Activated CD4-positive, alpha-beta memory T cell treated with anti-CD3 and anti-CD28 coated beads, Interleukin-2, amount 10 ng/mL, durations not matched to agents 7 days and 5 days (primary cell): ENCODE measurements at regions not wholly inside any gene's neighbourhood (a gene's known extent, or its start where the extent isn't known, plus 50 kb on each side); places are given as distances from the start of the nearest gene placed in this dataset.

Experiments
- CTCF ChIA-PET: fragments of 350-600 bp; sonication (Branson Sonifier 250); formaldehyde crosslinking; loops from one replicate; lab custom pipeline; 2021; ENCODE audit warnings: antibody characterized with exemption, inconsistent platforms; lab: Charles Lee
- POLR2A ChIA-PET: fragments of 350-600 bp; sonication (Branson Sonifier 250); formaldehyde crosslinking; loops from one replicate; lab custom pipeline; 2021; ENCODE audit warnings: antibody characterized with exemption; lab: Charles Lee
- DNase-seq: peaks from one replicate; pipeline ENCODE4 v3.0.0-alpha.2; 2020
- H3K27ac Mint-ChIP-seq: one replicate; pipeline ENCODE4 v1.8.0; 2021; ENCODE audit warnings: mild to moderate bottlenecking, mixed read lengths
- H3K27me3 Mint-ChIP-seq: one replicate; pipeline ENCODE4 v1.8.0; 2021; ENCODE audit warnings: mixed read lengths
- H3K36me3 Mint-ChIP-seq: one replicate; pipeline ENCODE4 v1.8.0; 2021; ENCODE audit warnings: low read depth, mixed read lengths
- H3K4me1 Mint-ChIP-seq: one replicate; pipeline ENCODE4 v1.8.0; 2021; ENCODE audit warnings: mixed read lengths
- H3K4me3 Mint-ChIP-seq: one replicate; pipeline ENCODE4 v1.8.0; 2021; ENCODE audit warnings: mild to moderate bottlenecking, mixed read lengths
- H3K9me3 Mint-ChIP-seq: one replicate; pipeline ENCODE4 v1.8.0; 2021; ENCODE audit warnings: mixed read lengths

DNA sequence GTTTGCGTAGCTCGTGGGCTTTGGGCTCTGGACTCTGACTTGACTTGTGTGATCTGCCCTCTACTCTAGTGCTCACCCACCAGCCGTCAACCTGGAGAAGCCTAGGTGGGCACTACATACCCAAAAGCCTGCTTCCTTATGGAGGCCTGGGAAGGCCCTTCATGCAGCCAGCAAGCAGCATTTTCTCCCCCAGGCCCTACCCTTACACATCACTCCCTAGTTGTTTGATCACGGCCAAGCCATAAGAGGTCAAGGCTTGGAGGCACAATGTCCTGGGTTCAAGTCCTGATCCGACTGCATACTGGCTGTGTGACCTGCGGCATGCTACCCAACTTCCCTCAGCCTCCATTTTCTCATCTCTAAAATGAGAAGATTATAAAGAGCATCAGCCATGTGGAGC, 151.3 kb upstream of the EGFLAM start:
- Mint-ChIP-seq H3K4me3 (no peak overlapping the region), H3K4me1 (no peaks in the 10 kb centered on the region), H3K27ac (no peak overlapping the region), H3K9me3 (no peaks in the 10 kb centered on the region), H3K36me3 (no peaks in the 10 kb centered on the region), H3K27me3 (no peaks in the 10 kb centered on the region)
- no peak for DNase-seq
- CTCF ChIA-PET, result no interaction called here
- POLR2A ChIA-PET, result no interaction called here

DNA sequence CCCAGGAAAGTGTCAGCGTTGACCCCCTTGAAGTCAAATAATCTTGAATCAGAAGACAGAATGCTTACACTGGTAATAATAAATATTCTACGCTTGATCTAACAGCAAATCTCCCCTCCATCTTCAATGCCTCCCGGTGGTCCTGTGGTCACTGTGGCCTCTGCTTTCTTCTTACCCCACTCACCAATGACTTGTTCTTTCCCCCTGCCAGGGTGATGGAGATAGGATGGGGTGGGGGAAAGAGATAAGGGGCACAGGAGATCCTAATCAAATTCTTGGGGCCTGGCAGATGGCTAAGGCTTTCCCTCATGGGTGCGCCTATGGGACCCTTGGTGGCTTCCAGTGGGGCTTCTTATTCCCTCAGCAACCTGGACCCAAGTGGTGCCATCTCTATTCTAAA, 152.6 kb upstream of the EGFLAM start:
- Mint-ChIP-seq H3K9me3 (no peaks in the 10 kb centered on the region), H3K4me1 (no peaks in the 10 kb centered on the region), H3K27me3 (no peaks in the 10 kb centered on the region), H3K4me3 (no peak overlapping the region), H3K36me3 (no peaks in the 10 kb centered on the region), H3K27ac (no peak overlapping the region)
- POLR2A ChIA-PET, result no interaction called here
- CTCF ChIA-PET, result no interaction called here
- no peak for DNase-seq

DNA sequence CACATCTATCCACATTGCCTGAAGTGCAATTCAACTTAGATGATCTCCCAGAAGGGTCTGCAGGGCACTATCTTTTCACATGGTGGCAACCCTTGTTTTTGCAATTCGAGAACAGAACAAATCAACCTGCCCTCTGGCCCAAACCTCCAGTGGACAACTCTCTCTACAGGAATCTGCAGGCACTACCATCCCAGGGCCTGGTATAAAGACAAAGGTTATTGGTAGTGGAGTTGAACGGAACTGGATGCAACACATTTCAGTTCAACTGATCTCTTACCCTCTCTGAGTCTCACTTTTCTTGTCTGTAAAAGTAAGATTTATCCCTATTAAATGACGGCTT, 153.2 kb upstream of the EGFLAM start:
- Mint-ChIP-seq H3K4me1 (no peaks in the 10 kb centered on the region), H3K27ac (no peak overlapping the region), H3K27me3 (no peaks in the 10 kb centered on the region), H3K4me3 (no peak overlapping the region), H3K36me3 (no peaks in the 10 kb centered on the region), H3K9me3 (no peaks in the 10 kb centered on the region)
- ChIA-PET CTCF (no interaction called here), POLR2A (no interaction called here)
- no peak for DNase-seq

DNA sequence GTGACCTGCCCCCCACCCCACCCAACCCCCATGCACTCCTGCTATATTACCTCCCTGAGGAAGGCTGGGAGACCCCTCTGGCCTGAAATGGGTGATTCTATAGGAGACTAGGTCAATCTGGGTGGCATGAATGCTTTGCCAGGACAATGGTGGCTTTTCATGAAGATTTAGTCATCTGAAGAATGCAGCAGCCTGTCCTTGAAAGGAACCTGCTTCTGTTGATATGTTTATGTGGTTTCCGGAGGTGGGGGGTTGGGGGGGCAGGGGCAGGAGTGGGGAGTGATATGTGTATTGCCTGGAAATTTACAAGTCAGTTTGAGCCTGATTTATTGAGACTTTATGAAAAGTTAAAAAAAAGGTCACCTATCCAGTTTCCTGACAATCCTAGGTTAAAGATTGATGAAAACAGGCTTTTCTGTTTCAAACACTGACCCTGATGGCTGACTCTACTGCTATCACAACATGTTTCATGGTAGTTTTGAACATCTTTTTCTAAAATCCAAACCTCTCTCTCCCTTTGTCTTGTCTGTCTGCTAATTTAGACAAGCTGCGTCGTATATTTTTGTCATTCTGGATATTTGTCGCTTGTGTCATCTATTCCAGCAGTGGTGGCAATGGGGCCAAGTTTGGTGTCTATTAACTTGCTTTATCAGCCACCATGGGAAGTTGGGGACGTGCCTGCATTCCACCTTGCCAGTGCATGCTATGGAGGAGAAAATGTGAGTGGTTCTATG, 153.7 kb upstream of the EGFLAM start:
- Mint-ChIP-seq H3K4me3 (no peak overlapping the region), H3K4me1 (no peaks in the 10 kb centered on the region), H3K27me3 (no peaks in the 10 kb centered on the region), H3K9me3 (no peaks in the 10 kb centered on the region), H3K36me3 (no peaks in the 10 kb centered on the region), H3K27ac (no peak overlapping the region)
- ChIA-PET POLR2A (no interaction called here), CTCF (no interaction called here)
- no peak for DNase-seq

DNA sequence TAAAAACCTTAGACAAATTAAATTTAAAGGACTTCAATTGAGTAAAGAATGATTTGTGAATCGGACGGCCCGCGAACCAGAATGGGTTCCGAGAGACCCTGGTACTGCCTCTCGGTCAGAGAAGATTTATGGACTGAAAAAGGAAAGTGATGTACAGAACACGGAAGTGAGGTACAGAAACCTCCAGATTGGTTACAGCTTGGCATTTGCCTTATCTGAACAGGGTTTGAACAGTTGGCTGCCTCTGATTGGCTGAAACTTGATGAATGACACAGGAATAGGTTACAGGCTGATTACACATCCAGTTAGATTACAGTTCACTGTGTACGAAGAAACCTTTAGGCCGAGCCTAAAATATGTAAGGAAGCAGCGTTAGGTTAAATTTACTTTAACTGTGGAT, 156.5 kb upstream of the EGFLAM start:
- no peak for DNase-seq
- H3K4me1 Mint-ChIP-seq, result no peaks in the 10 kb centered on the region
- no peak overlapping the region for H3K27ac Mint-ChIP-seq
- H3K4me3 Mint-ChIP-seq, result no peak overlapping the region
- no peaks in the 10 kb centered on the region for H3K9me3 Mint-ChIP-seq
- no peaks in the 10 kb centered on the region for H3K27me3 Mint-ChIP-seq
- H3K36me3 Mint-ChIP-seq, result no peaks in the 10 kb centered on the region
- POLR2A ChIA-PET, result no interaction called here
- CTCF ChIA-PET, result no interaction called here

DNA sequence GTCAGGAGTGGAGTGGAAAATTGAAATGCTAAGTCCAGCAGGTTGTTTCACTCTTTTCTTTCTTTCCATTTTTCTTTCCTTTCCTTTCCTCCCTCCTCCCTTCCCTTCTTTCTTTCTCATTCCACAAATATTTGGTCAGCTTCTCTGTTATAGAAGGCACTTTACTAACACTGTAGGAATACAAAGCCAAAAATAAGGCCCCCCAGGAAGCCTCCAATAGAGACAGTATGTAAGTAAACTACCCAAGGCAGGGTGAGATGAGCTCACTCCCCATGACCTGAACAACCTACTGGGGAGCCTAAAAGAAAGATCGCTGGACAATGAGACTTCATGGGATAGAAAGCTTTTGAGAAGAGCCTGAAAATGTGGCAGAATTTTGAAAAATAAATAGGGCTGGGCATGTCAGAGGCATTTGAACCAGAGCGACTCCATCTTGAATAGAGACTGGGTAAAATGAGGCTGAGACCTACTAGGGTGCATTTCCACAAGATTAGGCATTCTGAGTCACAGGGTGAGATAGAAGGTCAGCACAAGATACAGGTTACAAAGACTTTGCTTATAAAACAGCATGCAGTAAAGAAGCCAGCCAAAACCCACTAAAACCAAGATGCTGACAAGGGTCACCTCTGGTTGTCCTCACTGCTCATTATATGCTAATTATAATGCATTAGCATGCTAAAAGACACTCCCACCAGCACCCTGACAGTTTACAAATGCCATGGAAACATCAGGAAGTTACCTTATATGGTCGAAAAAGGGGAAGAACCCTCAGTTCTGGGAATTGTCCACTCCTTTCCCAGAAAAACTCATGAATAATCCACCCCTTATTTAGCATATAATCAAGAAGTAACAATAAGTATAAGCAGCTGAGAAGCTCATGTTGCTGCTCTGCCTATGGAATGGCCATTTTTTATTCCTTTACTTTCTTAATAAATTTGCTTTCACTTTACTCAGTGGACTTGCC, 158.9 kb upstream of the EGFLAM start:
- ChIA-PET POLR2A (no interaction called here), CTCF (no interaction called here)
- Mint-ChIP-seq H3K4me1 (no peaks in the 10 kb centered on the region), H3K9me3 (no peaks in the 10 kb centered on the region), H3K27ac (no peak overlapping the region), H3K4me3 (no peak overlapping the region), H3K36me3 (no peaks in the 10 kb centered on the region), H3K27me3 (no peaks in the 10 kb centered on the region)
- no peak for DNase-seq

DNA sequence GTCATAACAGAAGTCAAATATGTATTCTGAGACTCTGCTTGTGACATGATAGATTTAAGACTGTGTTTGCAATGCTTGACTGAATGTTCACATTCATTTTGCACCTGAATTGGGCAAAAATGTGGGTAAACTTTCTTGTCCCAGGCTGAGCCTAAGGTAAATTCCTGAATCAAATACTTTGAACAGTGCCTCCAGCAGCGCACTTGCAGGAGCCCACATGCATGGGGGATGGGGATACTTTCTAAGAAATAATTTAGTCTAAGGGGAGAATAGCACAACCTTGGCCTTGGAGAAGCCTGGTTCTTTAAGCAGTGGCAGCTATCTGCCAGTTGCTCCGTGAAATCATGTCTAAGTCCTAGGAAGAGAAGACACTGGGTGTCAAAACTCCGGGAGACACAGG, 163.5 kb upstream of the EGFLAM start:
- CTCF ChIA-PET, result no interaction called here
- no peak for DNase-seq
- Mint-ChIP-seq H3K9me3 (no peaks in the 10 kb centered on the region), H3K4me1 (no peaks in the 10 kb centered on the region), H3K27me3 (peaks cover 2% of the 10 kb centered on the region), H3K4me3 (no peak overlapping the region), H3K36me3 (no peaks in the 10 kb centered on the region), H3K27ac (no peak overlapping the region)
- POLR2A ChIA-PET, result no interaction called here

DNA sequence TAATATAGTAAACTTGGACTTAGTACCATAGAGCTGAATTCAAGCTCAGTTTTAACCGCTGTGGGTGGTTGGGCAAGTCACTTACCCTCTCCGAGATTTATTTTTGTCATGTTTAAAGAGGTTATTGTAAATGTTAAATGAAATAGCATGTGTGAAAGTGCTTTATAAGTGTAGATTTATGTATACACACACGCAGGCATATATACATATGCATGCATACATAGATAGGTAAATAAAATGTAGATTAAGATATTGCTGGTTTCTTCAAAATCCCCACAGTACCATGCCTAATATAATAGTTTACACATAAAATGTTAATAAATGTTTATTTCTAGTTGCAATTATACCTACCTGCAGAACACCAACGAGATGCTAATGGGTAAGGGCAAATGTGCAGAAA, 164.5 kb upstream of the EGFLAM start:
- POLR2A ChIA-PET, result no interaction called here
- CTCF ChIA-PET, result no interaction called here
- no peak overlapping the region for H3K27ac Mint-ChIP-seq
- no peak for DNase-seq
- H3K9me3 Mint-ChIP-seq, result no peaks in the 10 kb centered on the region
- H3K36me3 Mint-ChIP-seq, result no peaks in the 10 kb centered on the region
- H3K27me3 Mint-ChIP-seq, result peaks cover 2% of the 10 kb centered on the region
- H3K4me3 Mint-ChIP-seq, result no peak overlapping the region
- no peaks in the 10 kb centered on the region for H3K4me1 Mint-ChIP-seq

DNA sequence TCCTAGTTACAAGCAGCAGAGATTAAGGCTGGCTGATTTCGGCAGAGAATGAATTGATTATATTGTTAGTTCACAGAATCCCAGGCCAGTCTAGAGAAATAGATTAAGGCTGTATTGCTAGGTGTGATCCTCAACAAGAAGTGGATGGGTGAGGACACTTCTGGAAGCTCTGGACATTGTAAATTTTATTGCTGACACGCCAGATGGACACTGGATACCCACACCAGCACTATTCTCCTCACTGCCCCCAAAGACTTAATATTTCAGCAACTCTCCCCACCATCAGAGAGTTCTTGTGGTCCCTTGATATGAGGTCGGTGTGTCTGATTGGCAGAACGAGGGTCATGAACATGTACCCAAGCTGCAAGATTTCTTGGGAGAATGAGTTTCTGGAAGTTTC, 171.6 kb upstream of the EGFLAM start:
- ChIA-PET POLR2A (no interaction called here), CTCF (no interaction called here)
- Mint-ChIP-seq H3K27ac (no peak overlapping the region), H3K4me1 (no peaks in the 10 kb centered on the region), H3K9me3 (no peaks in the 10 kb centered on the region), H3K36me3 (no peaks in the 10 kb centered on the region), H3K4me3 (no peak overlapping the region), H3K27me3 (peaks cover 2% of the 10 kb centered on the region)
- no peak for DNase-seq

DNA sequence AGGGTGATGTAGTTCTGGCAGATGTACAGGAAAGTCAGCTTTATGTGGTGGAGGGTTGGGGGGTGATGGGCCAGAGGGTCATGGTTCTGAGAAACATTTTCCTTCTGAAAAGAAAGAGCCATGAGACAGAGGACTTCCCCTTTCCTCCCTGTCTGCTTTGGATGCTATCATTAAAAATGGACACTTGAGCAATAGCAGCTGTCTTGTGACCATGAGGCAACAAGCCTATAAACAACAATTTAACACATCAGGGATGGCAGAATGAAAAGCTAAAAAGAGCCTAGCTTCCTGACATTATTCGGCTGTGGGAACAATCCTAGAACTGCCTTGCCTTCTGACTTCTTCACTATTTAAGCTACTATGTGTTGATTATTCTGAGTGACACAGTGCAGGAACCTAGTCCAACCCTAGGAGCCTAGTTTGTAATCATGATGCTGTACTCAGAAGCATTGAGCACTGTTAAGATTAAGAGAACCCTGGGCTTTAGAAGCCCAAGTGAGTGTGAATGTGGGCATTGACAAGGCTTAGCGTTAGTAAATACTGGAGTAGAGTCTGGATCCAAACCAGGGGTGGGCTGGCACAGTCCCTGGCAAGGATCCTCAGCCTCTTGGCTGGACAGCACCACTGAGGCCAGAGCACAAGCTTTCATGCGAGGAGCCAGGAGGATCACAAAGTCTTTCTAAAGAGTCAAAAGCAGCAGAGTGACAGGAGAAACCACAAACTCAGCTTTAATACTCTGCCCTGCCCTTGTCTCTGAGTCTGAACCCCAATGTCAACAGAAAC, 178.5 kb upstream of the EGFLAM start:
- Mint-ChIP-seq H3K9me3 (no peaks in the 10 kb centered on the region), H3K27ac (no peak overlapping the region), H3K27me3 (no peaks in the 10 kb centered on the region), H3K4me3 (no peak overlapping the region), H3K4me1 (no peaks in the 10 kb centered on the region), H3K36me3 (no peaks in the 10 kb centered on the region)
- DNase-seq, result no peak
- ChIA-PET POLR2A (no interaction called here), CTCF (no interaction called here)

DNA sequence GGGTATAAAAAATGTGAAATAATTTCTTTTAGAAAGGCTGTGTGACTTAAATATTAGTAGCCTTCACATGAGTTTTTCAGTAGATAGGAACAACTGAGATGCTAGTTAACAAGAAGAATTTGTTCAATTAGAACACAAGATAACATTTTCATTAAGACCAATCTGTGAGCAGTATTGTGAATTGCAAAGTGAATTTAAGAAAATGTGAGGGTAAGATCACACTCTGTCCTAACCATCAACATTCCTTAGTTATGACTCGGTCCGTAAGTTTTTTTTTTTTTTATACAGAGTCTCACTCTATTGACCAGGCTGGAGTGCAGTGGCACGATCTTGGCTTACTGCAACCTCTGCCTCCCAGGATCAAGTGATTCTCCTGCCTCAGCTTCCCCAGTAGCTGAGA, 180.2 kb upstream of the EGFLAM start:
- Mint-ChIP-seq H3K27me3 (no peaks in the 10 kb centered on the region), H3K36me3 (no peaks in the 10 kb centered on the region), H3K4me1 (no peaks in the 10 kb centered on the region), H3K9me3 (no peaks in the 10 kb centered on the region), H3K27ac (no peak overlapping the region), H3K4me3 (no peak overlapping the region)
- CTCF ChIA-PET, result no interaction called here
- POLR2A ChIA-PET, result no interaction called here
- no peak for DNase-seq

DNA sequence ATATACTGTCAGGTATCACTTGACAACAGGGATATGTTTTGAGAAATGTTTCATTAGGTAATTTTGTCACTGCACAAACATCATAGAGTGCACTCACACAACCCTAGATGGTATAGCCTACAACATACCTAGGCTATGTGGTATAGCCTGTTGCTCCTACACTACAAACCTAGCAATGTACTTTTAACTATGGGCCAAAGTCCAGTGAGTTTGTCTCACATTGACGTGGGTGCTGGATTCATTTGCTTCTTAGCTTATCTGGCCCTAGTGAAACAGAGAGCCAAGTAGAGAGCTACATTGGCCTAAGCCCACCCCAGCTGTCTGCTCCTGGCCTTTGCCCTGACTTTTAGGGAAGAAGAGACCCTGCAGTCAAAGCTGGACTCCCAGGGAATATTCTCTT, 180.7 kb upstream of the EGFLAM start:
- no peaks in the 10 kb centered on the region for H3K4me1 Mint-ChIP-seq
- no peak for DNase-seq
- ChIA-PET POLR2A (no interaction called here), CTCF (no interaction called here)
- no peak overlapping the region for H3K4me3 Mint-ChIP-seq
- no peak overlapping the region for H3K27ac Mint-ChIP-seq
- H3K27me3 Mint-ChIP-seq, result no peaks in the 10 kb centered on the region
- no peaks in the 10 kb centered on the region for H3K36me3 Mint-ChIP-seq
- no peaks in the 10 kb centered on the region for H3K9me3 Mint-ChIP-seq
